Natural killer cell treated with Interleukin-12 subunit alpha and Interleukin-12 subunit beta and Interleukin-15 and Interleukin-18, amount 100 ng/mL, for 72 hours (primary cell): ENCODE measurements at regions not wholly inside any gene's neighbourhood (a gene's known extent, or its start where the extent isn't known, plus 50 kb on each side); places are given as distances from the start of the nearest gene placed in this dataset.

Source experiments
- ATAC-seq, 2 donors: fragments of 150-1000 bp; cut with Tn5 transposase in 1 of 2; sonication (Bioruptor Pico), chemical (Tn5 transposase) in 1 of 2; 2 replicates each; pipeline ENCODE4 v1.10.0; 2021
- DNase-seq: peaks from one replicate; pipeline ENCODE4 v3.0.0; 2022; ENCODE audit warnings: low spot score
- H3K27ac Mint-ChIP-seq, 2 donors: 1 replicate in 1 of 2; 2 replicates in 1 of 2; pipeline ENCODE4 v1.8.0; 2022; ENCODE audit warnings: mixed read lengths in 2 of 2, mild to moderate bottlenecking in 1 of 2, moderate library complexity in 1 of 2
- H3K27me3 Mint-ChIP-seq, 2 donors: 1 replicate in 1 of 2; 2 replicates in 1 of 2; pipeline ENCODE4 v1.8.0; 2022; ENCODE audit warnings: mixed read lengths in 2 of 2
- H3K36me3 Mint-ChIP-seq: one replicate; pipeline ENCODE4 v1.8.0; 2022; ENCODE audit warnings: mixed read lengths
- H3K4me1 Mint-ChIP-seq, 2 donors: 1 replicate in 1 of 2; 2 replicates in 1 of 2; pipeline ENCODE4 v1.8.0; 2022; ENCODE audit warnings: low read depth in 2 of 2, mixed read lengths in 2 of 2, mild to moderate bottlenecking in 1 of 2
- H3K4me3 Mint-ChIP-seq: one replicate; pipeline ENCODE4 v1.8.0; 2022; ENCODE audit warnings: mixed read lengths
- H3K9me3 Mint-ChIP-seq: 2 replicates; pipeline ENCODE4 v1.8.0; 2022; ENCODE audit warnings: mixed read lengths

DNA sequence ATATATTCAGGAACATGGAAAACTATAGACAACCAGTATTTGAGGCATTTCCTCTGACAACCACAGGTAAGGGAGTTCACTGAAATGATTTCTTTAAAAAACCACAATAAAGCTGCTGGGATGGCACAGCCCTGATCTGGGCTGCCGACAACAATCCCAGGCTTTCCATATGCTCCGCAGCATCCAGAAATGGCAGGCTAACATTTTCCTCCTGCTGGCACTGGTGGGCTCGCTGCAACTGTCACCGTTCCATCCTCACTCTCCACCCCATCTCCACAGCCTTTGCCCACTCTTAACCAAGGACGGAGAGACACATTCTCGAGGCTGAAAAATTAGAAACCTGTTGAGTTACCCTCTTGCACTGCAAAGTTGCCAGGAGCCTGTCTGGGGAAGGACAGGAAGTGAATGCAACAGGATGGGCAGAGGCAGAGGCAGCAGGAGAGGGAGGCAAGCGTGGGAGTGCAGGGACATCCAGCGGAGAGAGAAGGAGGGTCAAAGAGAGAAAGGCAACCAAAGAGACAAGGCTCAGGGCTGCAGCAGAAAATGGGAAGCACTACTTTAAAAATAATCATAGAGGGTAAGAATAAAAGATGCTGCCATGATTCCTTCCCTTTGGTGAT is 79.0 kb upstream of the ARRDC4 start:
- H3K36me3 Mint-ChIP-seq = no peaks in the 10 kb centered on the region
- H3K9me3 Mint-ChIP-seq = no peaks in the 10 kb centered on the region
- H3K27me3 Mint-ChIP-seq = peaks cover 14 to 26% of the 10 kb centered on the region in 2 donors
- H3K27ac Mint-ChIP-seq = no peak overlapping the region
- no peaks in the 10 kb centered on the region for H3K4me1 Mint-ChIP-seq
- ATAC-seq = no peak
- no peak for DNase-seq
- H3K4me3 Mint-ChIP-seq = no peak overlapping the region

DNA sequence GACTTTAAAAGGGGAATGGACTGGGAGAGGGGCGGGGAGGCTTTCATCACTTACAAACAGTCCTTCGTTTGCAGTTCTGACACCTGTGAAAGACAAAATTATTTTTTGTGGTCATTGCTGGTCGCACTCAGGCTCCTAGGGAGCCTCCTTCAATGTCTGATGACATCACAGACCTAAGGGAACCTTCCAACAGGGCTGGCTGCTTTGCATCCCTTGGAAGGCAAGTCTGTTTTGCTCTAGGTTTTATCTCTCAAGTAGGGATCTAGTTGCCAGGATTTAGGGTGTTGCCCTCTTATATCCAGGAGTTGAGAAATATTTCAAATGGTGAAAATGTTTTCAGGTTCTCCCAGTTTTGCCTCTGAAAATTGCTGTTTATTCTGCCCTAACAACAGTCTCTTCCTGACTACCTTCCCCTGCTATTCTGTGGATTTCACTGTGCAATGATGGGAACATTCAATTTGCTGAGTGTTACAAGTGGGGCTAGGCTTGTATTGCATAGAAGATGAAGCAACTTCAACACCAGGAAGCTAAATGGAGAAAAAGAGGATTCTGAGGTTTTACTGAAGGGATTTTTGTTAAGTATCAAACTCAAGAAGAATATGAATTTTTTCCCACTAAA is 75.9 kb upstream of the ARRDC4 start:
- no peak for ATAC-seq
- no peaks in the 10 kb centered on the region for H3K9me3 Mint-ChIP-seq
- no peak overlapping the region for H3K4me3 Mint-ChIP-seq
- no peak overlapping the region for H3K27ac Mint-ChIP-seq
- H3K4me1 Mint-ChIP-seq = no peaks in the 10 kb centered on the region
- no peak for DNase-seq
- peaks cover 26 to 32% of the 10 kb centered on the region in 2 donors for H3K27me3 Mint-ChIP-seq
- no peaks in the 10 kb centered on the region for H3K36me3 Mint-ChIP-seq

DNA sequence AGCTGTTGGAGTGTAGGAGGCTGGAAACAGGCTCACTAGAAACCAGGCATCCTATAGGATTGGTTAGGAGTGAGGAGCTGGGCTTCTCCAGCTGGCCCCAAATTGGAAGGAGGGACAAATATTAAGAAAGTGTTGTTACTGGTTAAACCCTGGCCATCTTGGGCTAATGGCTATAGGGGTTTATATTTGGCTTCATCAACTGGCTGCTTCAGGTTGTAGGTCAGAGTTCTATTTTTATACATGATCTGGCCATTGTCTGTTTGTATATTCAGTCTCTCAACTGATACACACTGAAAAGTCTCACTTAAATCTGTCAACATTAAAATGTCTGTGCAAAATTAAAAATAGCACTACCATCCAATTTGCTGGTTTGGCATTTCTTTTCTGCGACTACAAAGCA is 70.2 kb upstream of the ARRDC4 start:
- DNase-seq = no peak
- Mint-ChIP-seq H3K4me1 (no peaks in the 10 kb centered on the region), H3K27me3 (peaks cover 17 to 24% of the 10 kb centered on the region in 2 donors), H3K27ac (no peak overlapping the region), H3K9me3 (no peaks in the 10 kb centered on the region), H3K4me3 (no peak overlapping the region), H3K36me3 (no peaks in the 10 kb centered on the region)
- no peak for ATAC-seq

DNA sequence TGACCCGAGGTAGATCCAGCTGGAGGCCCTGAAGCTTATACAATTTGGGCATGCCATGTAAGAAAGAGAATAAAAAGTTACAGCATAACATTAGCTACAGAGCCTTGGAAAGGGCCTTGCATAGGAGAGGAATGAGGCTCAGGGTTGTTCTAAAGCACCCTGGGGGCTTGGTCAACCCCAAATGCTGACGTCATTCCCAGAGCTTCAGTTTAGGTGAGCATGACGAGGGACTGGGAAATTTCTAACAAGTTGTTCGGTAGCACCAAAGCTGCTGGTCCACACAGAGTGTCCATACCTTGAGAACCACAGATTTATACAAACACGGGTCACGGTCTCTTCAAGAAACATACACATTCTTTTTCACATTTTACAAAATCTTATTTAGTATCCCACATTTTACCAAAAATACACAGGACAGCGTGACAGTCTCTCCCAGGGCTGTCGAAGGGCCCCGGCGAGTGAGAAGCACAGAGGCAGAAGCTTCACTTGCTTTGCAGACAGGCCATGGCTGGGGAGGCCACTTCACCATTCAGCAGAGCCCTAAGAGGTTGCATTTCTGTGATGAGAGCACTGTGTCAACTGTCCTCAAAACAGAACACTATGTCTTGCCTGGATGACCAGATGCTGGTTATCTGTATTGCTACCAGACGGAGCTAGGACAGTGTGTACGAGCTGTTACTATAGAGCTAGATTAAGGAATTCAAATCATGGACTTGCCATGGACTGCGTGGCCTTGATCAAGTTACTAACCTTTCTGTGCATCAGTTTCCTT is 68.2 kb upstream of the ARRDC4 start:
- ATAC-seq (no peak), DNase-seq (no peak)
- H3K4me1 Mint-ChIP-seq = no peaks in the 10 kb centered on the region
- H3K27ac Mint-ChIP-seq = no peak overlapping the region
- H3K27me3 Mint-ChIP-seq = peaks cover 17 to 31% of the 10 kb centered on the region in 2 donors
- H3K36me3 Mint-ChIP-seq = no peaks in the 10 kb centered on the region
- no peaks in the 10 kb centered on the region for H3K9me3 Mint-ChIP-seq
- no peak overlapping the region for H3K4me3 Mint-ChIP-seq

- no peak for ATAC-seq
- Mint-ChIP-seq H3K36me3 (no peaks in the 10 kb centered on the region), H3K9me3 (no peaks in the 10 kb centered on the region), H3K4me1 (no peaks in the 10 kb centered on the region), H3K4me3 (no peak overlapping the region), H3K27me3 (peaks cover 9 to 20% of the 10 kb centered on the region in 2 donors), H3K27ac (no peak overlapping the region)
- no peak for DNase-seq
Observed at GRCh38 chr15:97893967-97894366, 66.5 kb upstream of the ARRDC4 start.

GRCh38 chr15:97899981-97900380 is 60.5 kb upstream of the ARRDC4 start:
- Mint-ChIP-seq H3K4me1 (peaks cover 2 to 4% of the 10 kb centered on the region in 2 donors), H3K9me3 (no peaks in the 10 kb centered on the region), H3K36me3 (no peaks in the 10 kb centered on the region), H3K4me3 (no peak overlapping the region), H3K27ac (no peak overlapping the region), H3K27me3 (peaks cover 31 to 39% of the 10 kb centered on the region in 2 donors)
- DNase-seq (no peak), ATAC-seq (no peak)

DNA sequence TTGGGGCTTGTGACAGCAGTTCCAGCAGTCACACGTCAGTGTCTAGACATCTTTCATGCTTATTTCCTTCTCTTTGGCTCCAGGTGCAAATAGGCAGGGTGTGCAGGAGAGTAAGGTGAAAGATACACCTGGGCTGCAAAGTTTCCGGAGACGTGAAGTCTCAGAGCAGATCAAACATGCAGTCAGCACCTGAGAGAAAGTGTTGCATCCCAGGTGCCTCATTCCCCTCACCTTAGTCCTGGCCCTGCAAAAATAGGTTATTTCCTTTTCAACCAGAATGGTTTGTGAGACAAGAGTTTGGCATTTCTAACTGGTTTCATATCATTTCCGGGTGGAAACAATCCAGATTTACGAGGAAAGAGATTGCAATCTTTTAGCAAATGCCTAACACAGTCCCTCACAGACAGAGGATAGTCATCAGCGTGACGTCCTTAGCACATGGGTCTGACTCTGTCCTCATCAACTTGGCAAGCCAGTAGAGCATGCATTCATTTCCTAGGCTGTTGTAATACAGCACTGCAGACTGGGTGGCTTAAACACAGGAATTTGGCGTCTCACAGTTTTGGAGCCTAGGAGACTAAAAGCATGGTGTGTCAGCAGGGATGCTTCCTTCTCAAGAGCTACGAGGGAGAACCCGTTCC is 58.2 kb upstream of the ARRDC4 start:
- Mint-ChIP-seq H3K4me3 (no peak overlapping the region), H3K27me3 (peaks cover 37 to 39% of the 10 kb centered on the region in 2 donors), H3K27ac (no peak overlapping the region), H3K36me3 (no peaks in the 10 kb centered on the region), H3K4me1 (peaks cover 2 to 4% of the 10 kb centered on the region in 2 donors), H3K9me3 (no peaks in the 10 kb centered on the region)
- no peak for ATAC-seq
- no peak for DNase-seq

- DNase-seq (no peak), ATAC-seq (no peak)
- Mint-ChIP-seq H3K9me3 (no peaks in the 10 kb centered on the region), H3K4me1 (peaks cover 2 to 4% of the 10 kb centered on the region in 2 donors), H3K27ac (no peak overlapping the region), H3K36me3 (no peaks in the 10 kb centered on the region), H3K4me3 (no peak overlapping the region), H3K27me3 (peaks cover 39 to 49% of the 10 kb centered on the region in 2 donors)
Observed at GRCh38 chr15:97903560-97903959, 56.9 kb upstream of the ARRDC4 start.

DNA sequence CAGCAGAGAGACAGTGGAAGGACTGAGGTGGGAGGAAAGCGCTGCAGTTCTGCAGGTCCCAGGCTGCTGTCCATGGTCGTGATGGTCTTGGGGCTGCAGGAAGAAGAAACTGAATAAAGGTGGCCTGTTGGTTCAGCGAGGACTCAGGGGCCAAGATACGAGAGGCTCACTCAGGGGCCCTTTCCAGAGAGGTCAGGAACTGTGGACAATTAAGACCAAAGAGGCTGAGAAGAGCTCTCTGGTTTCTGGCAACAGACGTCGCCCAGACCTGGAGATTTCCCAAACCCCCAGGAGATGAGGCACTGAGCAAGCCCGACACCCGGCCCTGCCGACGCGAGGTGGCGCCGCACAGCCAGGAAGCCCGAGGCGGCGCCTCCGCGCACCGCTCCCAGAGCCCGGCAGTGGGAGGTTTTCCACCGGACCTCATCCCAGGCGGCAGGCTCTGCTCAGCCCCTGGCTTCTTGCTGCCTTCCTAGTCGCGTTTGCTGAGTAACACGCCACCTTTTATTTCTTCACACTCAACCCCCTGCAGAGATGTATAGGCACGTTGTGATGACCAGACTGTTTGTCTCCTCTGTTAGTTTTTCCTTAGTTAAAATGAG is 56.4 kb upstream of the ARRDC4 start:
- Mint-ChIP-seq H3K9me3 (no peaks in the 10 kb centered on the region), H3K36me3 (no peaks in the 10 kb centered on the region), H3K27ac (no peak overlapping the region), H3K4me3 (no peak overlapping the region), H3K4me1 (peaks cover 2 to 4% of the 10 kb centered on the region in 2 donors), H3K27me3 (peaks cover 40 to 50% of the 10 kb centered on the region in 2 donors)
- DNase-seq (no peak), ATAC-seq (peak in 1 of 2 donors; percentile 52)

GRCh38 chr15:97909291-97909891 is 51.1 kb upstream of the ARRDC4 start:
- ATAC-seq = peak; percentile 79 to 88
- DNase-seq = peak; percentile 69
- Mint-ChIP-seq H3K27me3 (peaks cover 31 to 40% of the 10 kb centered on the region in 2 donors), H3K36me3 (no peaks in the 10 kb centered on the region), H3K9me3 (no peaks in the 10 kb centered on the region), H3K4me3 (no peak overlapping the region), H3K27ac (no peak overlapping the region), H3K4me1 (peaks cover 1 to 2% of the 10 kb centered on the region in 2 donors)
